GM13976 (cell line): ENCODE measurements at regions not wholly inside any gene's neighbourhood (a gene's known extent, or its start where the extent isn't known, plus 50 kb on each side); places are given as distances from the start of the nearest gene placed in this dataset.

Experiments
- DNase-seq: peaks from one replicate; pipeline ENCODE4 v3.0.0; 2012; ENCODE audit warnings: low spot score
- CTCF ChIP-seq: IDR thresholded peaks from 2 replicates; pipeline ENCODE4 v1.5.1; 2012; ENCODE audit warnings: borderline replicate concordance, mild to moderate bottlenecking; ENCODE audit not compliant: insufficient read depth; ENCODE audit errors: extremely low read depth, missing control alignments, control extremely low read depth
- in situ Hi-C: fragments of 300-500 bp; cut with MboI; formaldehyde crosslinking; loops from one replicate; pipeline ENCODE4 v1.12.0; 2022; ENCODE audit warnings: low sequenced_read_pairs, mixed read lengths, inconsistent platforms; ENCODE audit not compliant: unreplicated experiment

DNA sequence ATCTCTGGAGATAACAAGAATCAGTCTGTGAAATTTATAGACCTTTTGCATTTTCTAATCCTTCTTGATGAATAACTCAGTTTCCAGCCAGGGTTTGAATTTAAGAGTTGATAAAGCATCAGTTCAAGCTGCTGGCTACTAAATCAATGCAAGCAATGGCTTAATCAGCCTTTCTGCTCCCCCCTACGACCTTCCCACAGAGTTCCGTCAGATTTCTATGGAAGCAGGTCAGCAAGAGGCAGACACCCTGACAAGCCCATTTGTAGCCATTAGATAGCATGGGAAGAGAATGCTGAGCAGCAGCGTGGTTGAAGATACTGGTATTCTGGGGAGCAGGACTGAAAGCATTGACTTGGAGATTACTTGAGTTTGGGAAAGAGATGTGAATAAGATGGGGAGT lies 868.1 kb downstream of the KCNJ2 start:
- no peak for DNase-seq
- no peak for TF ChIP-seq CTCF
- in situ Hi-C loops: no loop called here

GRCh38 chr17:71039391-71039790 lies 870.1 kb downstream of the KCNJ2 start:
- DNase-seq: no peak
- in situ Hi-C loops: no loop called here

GRCh38 chr17:71052971-71053370 lies 883.6 kb downstream of the KCNJ2 start:
- in situ Hi-C loops: no loop called here
- no peak for TF ChIP-seq CTCF
- no peak for DNase-seq

More at GRCh38 chr17:71039391-71039790, 870.1 kb downstream of the KCNJ2 start:
- TF ChIP-seq CTCF: no peak

DNA sequence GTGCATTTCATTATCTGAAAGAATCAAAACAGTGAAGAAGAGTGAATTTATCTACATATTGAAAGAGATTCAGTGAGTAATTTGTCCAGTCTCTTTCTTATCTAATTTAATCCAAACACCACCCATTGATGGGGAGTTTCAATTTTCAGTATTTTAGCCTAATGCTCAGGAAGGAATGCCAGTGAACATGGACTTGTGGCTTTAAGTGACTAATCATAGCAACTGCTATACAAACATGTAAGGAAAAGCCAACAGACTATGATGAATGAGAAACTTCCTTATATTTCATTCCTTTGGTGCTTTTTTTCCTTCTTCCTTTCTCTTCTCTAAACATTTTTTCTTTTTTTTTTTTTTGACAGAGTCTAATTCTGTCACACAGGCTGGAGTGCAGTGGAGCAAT lies 885.8 kb downstream of the KCNJ2 start:
- in situ Hi-C loops: no loop called here
- DNase-seq: no peak
- TF ChIP-seq CTCF: no peak

DNA sequence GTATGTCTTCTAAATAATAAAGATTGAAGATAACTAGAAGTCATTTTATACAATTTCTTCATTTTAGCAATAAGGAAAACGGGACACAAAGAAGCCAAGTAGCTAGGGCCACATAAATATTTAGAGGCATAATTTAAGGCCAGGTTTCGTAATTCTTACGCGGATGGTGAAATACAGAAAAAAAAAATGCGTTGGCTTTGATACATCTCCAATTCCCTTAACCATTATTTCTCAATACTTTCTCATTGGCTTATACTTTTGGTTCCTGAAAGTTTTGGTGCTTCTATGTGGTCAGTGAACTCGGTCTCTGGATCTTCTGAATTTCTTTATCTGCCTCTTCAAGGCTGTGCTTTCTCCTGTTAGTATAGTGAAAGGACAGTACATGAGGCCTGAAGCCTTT lies 888.1 kb downstream of the KCNJ2 start:
- TF ChIP-seq CTCF: no peak
- in situ Hi-C loops: no loop called here
- no peak for DNase-seq

DNA sequence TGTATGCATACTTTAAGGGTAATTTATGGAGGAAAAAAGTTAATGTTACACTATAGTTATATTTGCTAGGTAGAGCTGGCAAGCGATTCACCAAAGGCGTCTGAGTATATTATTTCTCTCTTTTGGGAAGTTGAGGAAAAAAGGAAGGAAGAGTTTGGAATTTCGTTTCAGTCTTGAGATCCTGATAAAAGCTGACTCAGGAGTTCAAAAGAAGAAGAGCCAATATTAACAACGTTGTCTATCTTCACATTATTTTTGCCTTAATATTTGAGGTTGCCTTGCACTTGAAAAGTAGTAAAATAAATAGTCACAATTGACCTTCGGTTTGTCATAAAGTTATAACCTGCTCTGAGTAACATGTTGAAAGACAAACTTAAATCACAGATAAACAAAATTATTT lies 888.6 kb downstream of the KCNJ2 start:
- no peak for TF ChIP-seq CTCF
- DNase-seq: no peak
- in situ Hi-C loops: no loop called here

GRCh38 chr17:71063127-71063526 lies 893.8 kb downstream of the KCNJ2 start:
- TF ChIP-seq CTCF: no peak
- in situ Hi-C loops: no loop called here
- no peak for DNase-seq
